ENCODE measurements at regions not wholly inside any gene's neighbourhood (a gene's known extent, or its start where the extent isn't known, plus 50 kb on each side); places are given as distances from the start of the nearest gene placed in this dataset.

DNA sequence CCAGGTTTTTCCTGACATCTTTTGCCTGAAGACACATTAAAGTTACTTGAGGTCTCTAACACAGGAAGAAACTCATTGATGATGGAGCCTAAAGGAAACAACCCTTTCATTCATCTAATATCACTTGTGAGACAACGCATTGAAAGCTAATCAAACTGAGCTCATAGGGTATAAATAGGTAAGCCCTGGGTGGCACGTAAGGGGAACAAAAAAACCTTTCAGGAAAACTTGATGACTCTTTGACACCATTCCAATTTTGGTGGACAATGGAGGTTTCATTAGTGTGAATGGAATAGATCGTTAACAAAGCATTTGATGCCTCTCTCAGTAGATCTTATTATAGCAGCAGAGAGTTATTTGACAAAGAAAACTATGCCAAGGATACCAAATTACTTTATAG is 80.7 kb upstream of the DUSP10 start:
- DNase-seq (ENCODE audit: low read depth) = no peak
- TF ChIP-seq CTCF (IDR thresholded peaks at IDR 0.05; ENCODE audit: control insufficient read depth, insufficient read depth, low read depth, low read length, missing control alignments) = no peak

DNA sequence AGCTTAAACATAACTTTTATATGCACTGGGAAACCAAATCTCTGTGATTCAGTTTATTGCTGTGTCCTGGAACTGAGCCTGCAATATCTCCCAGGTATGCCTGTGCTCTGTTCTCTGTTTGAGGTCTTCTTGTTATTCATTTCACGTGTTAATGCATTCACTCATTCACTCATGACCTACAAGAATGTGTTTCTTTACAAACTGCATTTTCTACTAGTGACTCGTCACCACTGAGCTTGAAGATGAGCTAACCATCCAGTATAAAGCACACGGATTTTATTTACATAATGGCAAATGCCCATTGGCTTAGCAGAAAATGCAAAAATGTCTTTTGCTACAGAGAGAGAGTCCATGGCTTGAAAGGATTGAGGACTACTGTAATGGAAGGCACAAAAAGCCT is 75.0 kb upstream of the DUSP10 start:
- peak; percentile 59 for DNase-seq (ENCODE audit: low read depth)

More for the DNA sequence above, 80.7 kb upstream of the DUSP10 start:
- H3K4me3 ChIP-seq (ENCODE audit: control insufficient read depth, low read depth, low read length) = no peak overlapping the region

DNA sequence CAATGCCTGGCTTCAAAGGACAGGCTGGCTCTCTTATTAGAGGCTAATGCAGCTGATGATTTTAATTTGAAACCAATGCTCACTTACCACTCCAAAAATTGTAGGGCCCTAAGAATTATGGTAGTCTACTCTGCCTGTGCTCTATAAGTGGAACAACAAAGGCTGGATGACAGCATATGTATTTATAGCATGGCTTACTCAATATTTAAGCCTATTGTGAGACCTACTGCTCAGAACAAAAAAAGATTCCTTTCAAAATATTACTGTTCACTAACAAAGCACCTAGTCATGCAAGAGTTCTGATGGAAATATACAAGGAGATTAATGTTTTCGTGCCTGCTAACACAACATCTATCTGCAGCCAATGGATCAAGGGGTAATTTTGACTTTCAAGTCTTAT is 73.8 kb upstream of the DUSP10 start:
- no peak for TF ChIP-seq CTCF (IDR thresholded peaks at IDR 0.05; ENCODE audit: control insufficient read depth, insufficient read depth, low read depth, low read length, missing control alignments)

More for the DNA sequence above, 75.0 kb upstream of the DUSP10 start:
- TF ChIP-seq CTCF (IDR thresholded peaks at IDR 0.05; ENCODE audit: control insufficient read depth, insufficient read depth, low read depth, low read length, missing control alignments) = no peak
- no peak overlapping the region for H3K4me3 ChIP-seq (ENCODE audit: control insufficient read depth, low read depth, low read length)

DNA sequence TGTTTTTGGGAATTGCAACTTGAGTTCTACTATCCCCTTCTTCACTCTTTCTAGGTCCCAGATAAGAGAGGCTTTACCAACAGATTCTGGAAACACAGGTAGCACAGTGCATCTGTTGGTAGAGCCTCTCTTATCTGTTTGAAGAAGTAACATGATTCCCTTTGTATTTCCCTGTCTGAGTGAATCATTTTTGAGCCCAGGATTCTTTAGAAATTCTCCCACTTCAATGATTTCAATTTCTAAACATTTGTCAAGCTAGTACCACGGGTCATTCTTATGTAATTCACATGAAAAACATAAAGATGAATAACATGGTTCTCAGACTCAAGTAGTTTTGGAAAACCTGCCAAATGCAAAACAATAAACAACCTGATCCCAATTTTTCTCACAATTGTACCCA is 72.0 kb upstream of the DUSP10 start:
- no peak for DNase-seq (ENCODE audit: low read depth)
- TF ChIP-seq CTCF (IDR thresholded peaks at IDR 0.05; ENCODE audit: control insufficient read depth, insufficient read depth, low read depth, low read length, missing control alignments) = no peak
- no peak overlapping the region for H3K4me3 ChIP-seq (ENCODE audit: control insufficient read depth, low read depth, low read length)

More for the DNA sequence above, 73.8 kb upstream of the DUSP10 start:
- DNase-seq (ENCODE audit: low read depth) = no peak
- no peak overlapping the region for H3K4me3 ChIP-seq (ENCODE audit: control insufficient read depth, low read depth, low read length)

- no peak for TF ChIP-seq CTCF (IDR thresholded peaks at IDR 0.05; ENCODE audit: control insufficient read depth, insufficient read depth, low read depth, low read length, missing control alignments)
- no peak overlapping the region for H3K4me3 ChIP-seq (ENCODE audit: control insufficient read depth, low read depth, low read length)
- no peak for DNase-seq (ENCODE audit: low read depth)
Observed at GRCh38 chr1:221812905-221813597, 71.2 kb upstream of the DUSP10 start.

GRCh38 chr1:221812088-221812752 is 70.3 kb upstream of the DUSP10 start:
- DNase-seq (ENCODE audit: low read depth) = no peak
- TF ChIP-seq CTCF (IDR thresholded peaks at IDR 0.05; ENCODE audit: control insufficient read depth, insufficient read depth, low read depth, low read length, missing control alignments) = no peak
- H3K4me3 ChIP-seq (ENCODE audit: control insufficient read depth, low read depth, low read length) = no peak overlapping the region

Measured in AG09309 (cell line).